SK-N-SH (cell line): ENCODE measurements at regions not wholly inside any gene's neighbourhood (a gene's known extent, or its start where the extent isn't known, plus 50 kb on each side); places are given as distances from the start of the nearest gene placed in this dataset.

Source experiments
- CTCF ChIA-PET: fragments of 300-600, 350-600 bp; formaldehyde crosslinking; extraction: SDS; loops from one replicate; lab custom pipeline; 2021; lab: Yijun Ruan, JAX
- POLR2A ChIA-PET: fragments of 350-600 bp; sonication (Branson Sonifier 250); formaldehyde crosslinking; extraction: SDS; loops from one replicate; lab custom pipeline; 2020; ENCODE audit warnings: antibody characterized with exemption, inconsistent platforms; lab: Yijun Ruan, JAX
- DNase-seq: peaks from one replicate; pipeline ENCODE4 v3.0.0; 2012
- H2AFZ ChIP-seq: fragments of 200-600 bp; sonication (generic); 2 replicates; pipeline ENCODE4 v1.8.1; 2016; ENCODE audit warnings: antibody characterized with exemption, mild to moderate bottlenecking, low read depth
- H3F3A ChIP-seq: fragments of 200-600 bp; sonication (generic); replicated peaks from 2 replicates; pipeline ENCODE3; 2016; ENCODE audit warnings: antibody characterized with exemption, mild to moderate bottlenecking; ENCODE audit not compliant: insufficient read depth
- H3K27ac ChIP-seq, 2 experiments: fragments of 200-500 bp in 1 of 2; fragments of 200-600 bp in 1 of 2; sonication (Bioruptor generic) in 1 of 2; sonication (generic), shearing (Covaris generic) in 1 of 2; 2 replicates each; pipeline versions ENCODE4 v1.5.1 to v1.6.1; 2014 to 2016; ENCODE audit warnings: low read depth in 2 of 2, inconsistent platforms in 1 of 2, low read length in 1 of 2, mild to moderate bottlenecking in 1 of 2, mixed read lengths in 1 of 2
- H3K27me3 ChIP-seq: fragments of 200-600 bp; sonication (generic), shearing (Covaris generic); 2 replicates; pipeline ENCODE4 v1.6.1; 2016; ENCODE audit warnings: mixed run types; ENCODE audit not compliant: insufficient read depth
- H3K36me3 ChIP-seq, 2 experiments: fragments of 200-500 bp in 1 of 2; fragments of 200-600 bp in 1 of 2; sonication (Bioruptor generic) in 1 of 2; sonication (generic) in 1 of 2; replicated peaks in 1 of 2; 2 replicates each; pipeline versions ENCODE3 to v1.5.1; 2014 to 2016; ENCODE audit warnings: low read length in 1 of 2, mild to moderate bottlenecking in 1 of 2; ENCODE audit not compliant: insufficient read depth in 2 of 2, control insufficient read depth in 1 of 2
- H3K4me1 ChIP-seq, 2 experiments: fragments of 200-500 bp in 1 of 2; fragments of 200-600 bp in 1 of 2; sonication (Bioruptor generic) in 1 of 2; sonication (generic), shearing (Covaris generic) in 1 of 2; 2 replicates each; pipeline versions ENCODE4 v1.5.1 to v1.6.1; 2014 to 2016; ENCODE audit warnings: low read depth in 1 of 2, low read length in 1 of 2, mixed run types in 1 of 2; ENCODE audit not compliant: insufficient read depth in 2 of 2, control insufficient read depth in 1 of 2
- H3K4me2 ChIP-seq: fragments of 200-600 bp; sonication (generic), shearing (Covaris generic); 2 replicates; pipeline ENCODE4 v1.6.1; 2017; ENCODE audit warnings: mixed run types
- H3K4me3 ChIP-seq, 2 experiments: fragments of 200-500 bp in 1 of 2; fragments of 200-600 bp in 1 of 2; sonication (Bioruptor generic) in 1 of 2; sonication (generic), shearing (Covaris generic) in 1 of 2; 2 replicates each; pipeline versions ENCODE4 v1.5.1 to v1.8.1; 2014 to 2016; ENCODE audit warnings: low read depth in 2 of 2, inconsistent platforms in 1 of 2, low read length in 1 of 2, mild to moderate bottlenecking in 1 of 2, mixed read lengths in 1 of 2, moderate library complexity in 1 of 2
- H3K79me2 ChIP-seq: fragments of 200-600 bp; sonication (generic); 2 replicates; pipeline ENCODE4 v1.8.1; 2017; ENCODE audit warnings: mild to moderate bottlenecking; ENCODE audit not compliant: insufficient read depth
- H3K9ac ChIP-seq: fragments of 200-600 bp; sonication (generic); 2 replicates; pipeline ENCODE4 v1.6.1; 2017; ENCODE audit warnings: mixed run types
- H3K9me2 ChIP-seq: fragments of 200-600 bp; sonication (generic); 2 replicates; pipeline ENCODE4 v1.6.1; 2017; ENCODE audit warnings: mixed run types
- H3K9me3 ChIP-seq: fragments of 200-600 bp; sonication (generic); 2 replicates; pipeline ENCODE4 v1.6.1; 2017; ENCODE audit warnings: mixed run types, mild to moderate bottlenecking, moderate library complexity
- H4K20me1 ChIP-seq: fragments of 200-600 bp; sonication (generic); 2 replicates; pipeline ENCODE4 v1.6.1; 2017; ENCODE audit warnings: mild to moderate bottlenecking, mixed run types; ENCODE audit not compliant: insufficient read depth
- CHD2 ChIP-seq: fragments of 150-350 bp; IDR thresholded peaks from 2 replicates; pipeline ENCODE4 v1.6.1; 2018; ENCODE audit warnings: low read length; ENCODE audit not compliant: partially characterized antibody
- ELF1 ChIP-seq: IDR thresholded peaks from 2 replicates; pipeline ENCODE4 v1.4.0; 2012
- EZH2phosphoT487 ChIP-seq: fragments of 200-600 bp; sonication (generic); IDR thresholded peaks from 2 replicates; pipeline ENCODE4 v1.6.1; 2017; ENCODE audit warnings: low read depth, mixed run types, mild to moderate bottlenecking, antibody characterized with exemption, moderate library complexity, borderline replicate concordance
- FOXJ3 ChIP-seq: sonication (generic); formaldehyde crosslinking; IDR thresholded peaks from 2 replicates; pipeline ENCODE4 v1.5.1; 2020; ENCODE audit warnings: mild to moderate bottlenecking, missing genetic modification reagents
- FOXM1 ChIP-seq: IDR thresholded peaks from 2 replicates; pipeline ENCODE4 v1.4.0; 2012; ENCODE audit warnings: low read depth, mild to moderate bottlenecking
- IRF3 ChIP-seq: fragments of 150-350 bp; IDR thresholded peaks from 2 replicates; pipeline ENCODE4 v1.6.1; 2016; ENCODE audit warnings: mild to moderate bottlenecking, low read depth, low read length
- JUND ChIP-seq: IDR thresholded peaks from 2 replicates; pipeline ENCODE4 v1.4.0; 2012
- MEF2A ChIP-seq: IDR thresholded peaks from 2 replicates; pipeline ENCODE4 v1.4.0; 2012; ENCODE audit warnings: low read depth, borderline replicate concordance
- MXI1 ChIP-seq: IDR thresholded peaks from 2 replicates; pipeline ENCODE4 v1.6.1; 2012; ENCODE audit warnings: mild to moderate bottlenecking, low read depth, low read length, improper control_type of control experiment
- NFIC ChIP-seq: IDR thresholded peaks from 2 replicates; pipeline ENCODE4 v1.4.0; 2012; ENCODE audit warnings: borderline replicate concordance
- PBX3 ChIP-seq: IDR thresholded peaks from 2 replicates; pipeline ENCODE4; 2012
- RCOR1 ChIP-seq: fragments of 150-350 bp; IDR thresholded peaks from 2 replicates; pipeline ENCODE4 v1.6.1; 2017; ENCODE audit warnings: antibody characterized with exemption, low read length
- RFX5 ChIP-seq: IDR thresholded peaks from 2 replicates; pipeline ENCODE4 v1.6.1; 2012; ENCODE audit warnings: mild to moderate bottlenecking, improper control_type of control experiment, low read length
- RXRA ChIP-seq: IDR thresholded peaks from 2 replicates; pipeline ENCODE4 v1.4.0; 2012; ENCODE audit warnings: low read depth, mild to moderate bottlenecking, borderline replicate concordance
- SIN3A ChIP-seq: IDR thresholded peaks from 2 replicates; pipeline ENCODE4 v1.6.1; 2012; ENCODE audit warnings: low read depth, mild to moderate bottlenecking, low read length, moderate library complexity, borderline replicate concordance
- SMC3 ChIP-seq: IDR thresholded peaks from 2 replicates; pipeline ENCODE4 v1.6.1; 2012; ENCODE audit warnings: low read depth, low read length, improper control_type of control experiment
- TAF1 ChIP-seq: IDR thresholded peaks from 2 replicates; pipeline ENCODE4 v1.6.1; 2012; ENCODE audit warnings: low read depth, mild to moderate bottlenecking, low read length, moderate library complexity, borderline replicate concordance
- TCF12 ChIP-seq: IDR thresholded peaks from 2 replicates; pipeline ENCODE4 v1.4.0; 2012
- USF1 ChIP-seq: IDR thresholded peaks from 2 replicates; pipeline ENCODE4 v1.4.0; 2012; ENCODE audit warnings: low read depth, borderline replicate concordance
- USF2 ChIP-seq: fragments of 150-350 bp; IDR thresholded peaks from 2 replicates; pipeline ENCODE4 v1.6.1; 2017; ENCODE audit warnings: antibody characterized with exemption, low read length, low read depth, borderline replicate concordance
- YY1 ChIP-seq: IDR thresholded peaks from 2 replicates; pipeline ENCODE4 v1.4.0; 2012; ENCODE audit warnings: low read depth, mild to moderate bottlenecking
- ZBTB33 ChIP-seq: IDR thresholded peaks from 2 replicates; pipeline ENCODE4 v1.4.0; 2012; ENCODE audit warnings: low read depth, borderline replicate concordance
- WGBS: methylation state at CpG from one replicate; pipeline ENCODE4 v1.1.6; 2017; ENCODE audit warnings: low lambda C conversion rate; 5-methylcytosine and 5-hydroxymethylcytosine counted together

GRCh38 chr3:177382944-177383343, 185.7 kb upstream of the TBL1XR1 start:
- Histone ChIP-seq H3K27me3 (no peaks in the 10 kb centered on the region), H3K9me2 (no peaks in the 10 kb centered on the region), H3K27ac (no peak overlapping the region), H4K20me1 (no peaks in the 10 kb centered on the region), H2AFZ (no peak overlapping the region), H3F3A (peaks cover 3% of the 10 kb centered on the region), H3K9ac (no peak overlapping the region), H3K9me3 (peaks cover 7% of the 10 kb centered on the region; the same call in 1 of the 2 replicates), H3K4me1 (no peaks in the 10 kb centered on the region; a peak in 1 of 4 replicates), H3K4me3 (no peak overlapping the region), H3K79me2 (no peaks in the 10 kb centered on the region), H3K36me3 (no peaks in the 10 kb centered on the region), H3K4me2 (no peak overlapping the region)
- ChIA-PET POLR2A (no interaction called here), CTCF (no interaction called here)
- DNase-seq = no peak
- 76% methylated on average over 6 of the region's 8 CpGs for WGBS
- no peak for TF ChIP-seq SMC3
- TF ChIP-seq RFX5 = no peak
- TF ChIP-seq EZH2phosphoT487 = no peak
- TF ChIP-seq FOXM1 = no peak
- no peak for TF ChIP-seq JUND
- no peak for TF ChIP-seq SIN3A
- TF ChIP-seq TAF1 = no peak
- TF ChIP-seq MEF2A = no peak
- TF ChIP-seq USF1 = no peak
- TF ChIP-seq NFIC = no peak
- TF ChIP-seq PBX3 = no peak
- TF ChIP-seq TCF12 = no peak
- no peak for TF ChIP-seq RCOR1
- TF ChIP-seq USF2 = no peak
- TF ChIP-seq RXRA = no peak
- no peak for TF ChIP-seq ELF1
- no peak for TF ChIP-seq MXI1
- no peak for TF ChIP-seq CHD2

- Histone ChIP-seq H3K27me3 (no peaks in the 10 kb centered on the region), H3K4me3 (no peak overlapping the region), H3K4me1 (no peaks in the 10 kb centered on the region; a peak in 1 of 4 replicates), H3F3A (peaks cover 3% of the 10 kb centered on the region), H3K36me3 (no peaks in the 10 kb centered on the region), H3K27ac (no peak overlapping the region), H3K9ac (no peak overlapping the region), H3K79me2 (no peaks in the 10 kb centered on the region), H2AFZ (no peak overlapping the region), H3K4me2 (no peak overlapping the region), H3K9me2 (no peaks in the 10 kb centered on the region), H4K20me1 (no peaks in the 10 kb centered on the region), H3K9me3 (peaks cover 7% of the 10 kb centered on the region; the same call in 1 of the 2 replicates)
- POLR2A ChIA-PET = no interaction called here
- CTCF ChIA-PET = interaction anchor here (1.7 kb wide), 1 partner anchor 14 kb away, joined by 5 read pairs; no protein-coding TSS in a partner anchor
- no peak for DNase-seq
- 91% methylated on average over 2 of the region's 2 CpGs for WGBS
- TF ChIP-seq FOXJ3 (no peak), RFX5 (no peak), PBX3 (no peak), IRF3 (no peak), FOXM1 (no peak), YY1 (no peak), RCOR1 (no peak), USF2 (no peak), ZBTB33 (no peak)
Measured at GRCh38 chr3:177385186-177385585, 187.9 kb upstream of the TBL1XR1 start.
